ENCODE measurements at regions not wholly inside any gene's neighbourhood (a gene's known extent, or its start where the extent isn't known, plus 50 kb on each side); places are given as distances from the start of the nearest gene placed in this dataset.
A peak's percentile ranks its signal among the peaks of the same experiment; 100 is the strongest.
"Not testable (repeated sequence)": the region's sequence is repeated elsewhere in the genome, so short reads cannot be mapped to it uniquely, and the experiment has no call there.

- no peak for DNase-seq (ENCODE audit: low read depth, low spot score)
These were observed 50.6 kb upstream of the C1QTNF9B start for GRCh38 chr13:23947893-23948292.

- DNase-seq (ENCODE audit: low read depth, low spot score): no peak
These were observed 51.9 kb upstream of the C1QTNF9B start for GRCh38 chr13:23949200-23949599.

GRCh38 chr13:23949736-23950135 lies 52.4 kb upstream of the C1QTNF9B start:
- DNase-seq (ENCODE audit: low read depth, low spot score): no peak

GRCh38 chr13:23950736-23951510 lies 53.6 kb upstream of the C1QTNF9B start:
- peak; percentile 44 for DNase-seq (ENCODE audit: low read depth, low spot score)

GRCh38 chr13:23952796-23953195 lies 55.5 kb upstream of the C1QTNF9B start:
- no peak for DNase-seq (ENCODE audit: low read depth, low spot score)

- DNase-seq (ENCODE audit: low read depth, low spot score): no peak
These were observed 56.7 kb upstream of the C1QTNF9B start for GRCh38 chr13:23953860-23954512.

GRCh38 chr13:23955064-23955463 lies 57.8 kb upstream of the C1QTNF9B start:
- DNase-seq (ENCODE audit: low read depth, low spot score): no peak

GRCh38 chr13:23956106-23956505 lies 58.8 kb upstream of the C1QTNF9B start:
- DNase-seq (ENCODE audit: low read depth, low spot score): peak; percentile 73

GRCh38 chr13:23957981-23958380 lies 60.7 kb upstream of the C1QTNF9B start:
- no peak for DNase-seq (ENCODE audit: low read depth, low spot score)

- peak; percentile 45 for DNase-seq (ENCODE audit: low read depth, low spot score)
These were observed 62.0 kb upstream of the C1QTNF9B start for GRCh38 chr13:23959231-23959862.

- peak; percentile 63 for DNase-seq (ENCODE audit: low read depth, low spot score)
These were observed 63.4 kb upstream of the C1QTNF9B start for GRCh38 chr13:23960566-23961156.

- no peak for DNase-seq (ENCODE audit: low read depth, low spot score)
These were observed 66.1 kb upstream of the C1QTNF9B start for GRCh38 chr13:23963184-23963931.

- no peak for DNase-seq (ENCODE audit: low read depth, low spot score)
These were observed 66.6 kb upstream of the C1QTNF9B start for GRCh38 chr13:23963947-23964346.

- DNase-seq (ENCODE audit: low read depth, low spot score): no peak
These were observed 68.0 kb upstream of the C1QTNF9B start for GRCh38 chr13:23965346-23965745.

GRCh38 chr13:23966221-23966690 lies 69.0 kb upstream of the C1QTNF9B start:
- DNase-seq (ENCODE audit: low read depth, low spot score): no peak

GRCh38 chr13:23966691-23967615 lies 69.7 kb upstream of the C1QTNF9B start:
- no peak for DNase-seq (ENCODE audit: low read depth, low spot score)

GRCh38 chr13:23967792-23968191 lies 70.5 kb upstream of the C1QTNF9B start:
- DNase-seq (ENCODE audit: low read depth, low spot score): not testable (repeated sequence)

- DNase-seq (ENCODE audit: low read depth, low spot score): no peak
These were observed 72.3 kb upstream of the C1QTNF9B start for GRCh38 chr13:23969647-23970046.

GRCh38 chr13:23979361-23980159 lies 82.3 kb upstream of the C1QTNF9B start:
- DNase-seq (ENCODE audit: low read depth, low spot score): peak; percentile 95

- peak; percentile 95 for DNase-seq (ENCODE audit: low read depth, low spot score)
These were observed 82.9 kb upstream of the C1QTNF9B start for GRCh38 chr13:23980160-23980551.
